GM12872 (cell line): ENCODE measurements at regions not wholly inside any gene's neighbourhood (a gene's known extent, or its start where the extent isn't known, plus 50 kb on each side); places are given as distances from the start of the nearest gene placed in this dataset.

ENCODE experiments used
- TF ChIP-seq, protein P1 (sequence below): IDR thresholded peaks from 3 replicates; pipeline ENCODE4 v1.5.1; 2011; ENCODE audit warnings: low read depth, mild to moderate bottlenecking, low read length, moderate library complexity; ENCODE audit not compliant: insufficient read depth

GRCh38 chr12:115452751-115453281, 768.8 kb upstream of the TBX3 start:
- TF ChIP-seq, protein P1, sequence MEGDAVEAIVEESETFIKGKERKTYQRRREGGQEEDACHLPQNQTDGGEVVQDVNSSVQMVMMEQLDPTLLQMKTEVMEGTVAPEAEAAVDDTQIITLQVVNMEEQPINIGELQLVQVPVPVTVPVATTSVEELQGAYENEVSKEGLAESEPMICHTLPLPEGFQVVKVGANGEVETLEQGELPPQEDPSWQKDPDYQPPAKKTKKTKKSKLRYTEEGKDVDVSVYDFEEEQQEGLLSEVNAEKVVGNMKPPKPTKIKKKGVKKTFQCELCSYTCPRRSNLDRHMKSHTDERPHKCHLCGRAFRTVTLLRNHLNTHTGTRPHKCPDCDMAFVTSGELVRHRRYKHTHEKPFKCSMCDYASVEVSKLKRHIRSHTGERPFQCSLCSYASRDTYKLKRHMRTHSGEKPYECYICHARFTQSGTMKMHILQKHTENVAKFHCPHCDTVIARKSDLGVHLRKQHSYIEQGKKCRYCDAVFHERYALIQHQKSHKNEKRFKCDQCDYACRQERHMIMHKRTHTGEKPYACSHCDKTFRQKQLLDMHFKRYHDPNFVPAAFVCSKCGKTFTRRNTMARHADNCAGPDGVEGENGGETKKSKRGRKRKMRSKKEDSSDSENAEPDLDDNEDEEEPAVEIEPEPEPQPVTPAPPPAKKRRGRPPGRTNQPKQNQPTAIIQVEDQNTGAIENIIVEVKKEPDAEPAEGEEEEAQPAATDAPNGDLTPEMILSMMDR = no peak

DNA sequence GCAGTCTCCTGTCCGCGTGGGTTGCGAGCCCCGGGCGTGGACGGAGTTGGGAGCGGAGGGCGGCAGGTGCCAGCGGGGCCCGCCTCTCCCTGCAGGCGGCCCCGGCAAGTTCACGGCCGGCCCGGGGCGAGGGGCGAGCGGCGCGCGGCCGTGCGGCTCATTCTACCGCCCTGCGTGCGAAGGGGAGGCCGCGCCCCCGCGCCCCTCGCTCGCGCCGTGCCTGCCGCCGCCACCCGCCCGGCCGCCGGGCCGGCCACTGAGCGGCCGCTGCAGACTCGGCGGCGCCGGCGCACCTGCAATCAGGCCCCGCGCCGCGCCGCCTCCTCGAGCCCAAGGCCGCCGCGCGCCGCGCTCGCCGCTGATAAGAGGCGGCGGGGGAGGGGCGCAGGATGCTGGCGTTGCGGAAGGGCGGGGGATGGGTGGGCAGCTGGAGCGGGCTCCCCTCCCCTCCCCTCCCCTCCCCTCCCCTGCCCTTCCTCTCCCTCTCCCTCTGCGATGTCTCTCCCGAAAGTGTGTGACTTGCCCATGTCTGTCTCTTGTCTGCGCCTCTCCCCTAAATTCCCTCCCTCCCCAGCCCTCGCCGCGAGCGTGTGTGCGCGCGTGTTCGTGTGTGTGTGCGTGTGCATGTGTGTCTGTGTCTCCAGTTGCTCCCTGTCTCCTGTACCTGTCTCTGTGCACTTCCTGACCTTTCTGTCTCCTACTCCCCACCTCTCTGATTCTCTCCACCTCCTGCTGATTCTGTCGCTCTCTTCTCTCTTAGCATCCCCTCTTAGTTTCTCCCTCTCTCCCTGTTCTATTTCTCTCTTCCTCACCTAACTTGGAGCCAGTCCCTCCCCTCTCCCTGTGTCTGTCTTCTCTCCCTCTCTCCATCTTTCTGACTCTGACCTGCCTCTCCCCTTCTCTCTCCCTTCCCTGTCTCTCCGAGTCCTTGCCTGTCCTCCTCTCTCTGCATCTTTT, 768.1 kb upstream of the TBX3 start:
- TF ChIP-seq, protein P1 = no peak

DNA sequence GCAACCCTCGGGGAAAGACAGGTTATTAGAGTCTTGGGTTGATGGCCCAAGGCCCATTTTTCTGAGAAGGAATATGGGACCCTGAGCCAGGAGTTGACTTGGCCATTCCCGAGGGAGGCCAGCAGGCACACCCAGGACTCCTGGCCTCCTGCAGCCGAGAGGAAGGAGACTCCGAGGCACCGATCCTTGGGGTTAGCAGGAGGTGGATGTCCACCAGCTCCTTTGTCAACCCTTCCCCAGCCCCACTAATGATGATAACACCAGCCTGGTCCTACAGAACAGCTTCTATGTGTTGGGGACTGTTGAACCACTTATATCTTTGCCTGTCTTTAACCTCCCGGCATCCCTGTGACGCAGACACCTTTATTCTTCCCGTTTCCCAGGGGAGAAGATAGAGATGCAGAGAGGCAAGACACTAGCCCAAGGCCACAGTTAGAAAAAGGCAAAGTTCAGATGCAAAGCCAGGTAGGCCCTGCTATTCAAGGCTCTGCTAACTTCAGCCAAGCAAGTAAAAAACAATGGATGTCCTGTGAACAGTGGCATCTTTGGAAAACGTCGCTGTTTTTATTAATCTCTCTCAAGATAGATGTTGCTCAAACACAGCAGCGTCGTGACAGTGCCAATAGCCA, 767.3 kb upstream of the TBX3 start:
- TF ChIP-seq, protein P1 = no peak

DNA sequence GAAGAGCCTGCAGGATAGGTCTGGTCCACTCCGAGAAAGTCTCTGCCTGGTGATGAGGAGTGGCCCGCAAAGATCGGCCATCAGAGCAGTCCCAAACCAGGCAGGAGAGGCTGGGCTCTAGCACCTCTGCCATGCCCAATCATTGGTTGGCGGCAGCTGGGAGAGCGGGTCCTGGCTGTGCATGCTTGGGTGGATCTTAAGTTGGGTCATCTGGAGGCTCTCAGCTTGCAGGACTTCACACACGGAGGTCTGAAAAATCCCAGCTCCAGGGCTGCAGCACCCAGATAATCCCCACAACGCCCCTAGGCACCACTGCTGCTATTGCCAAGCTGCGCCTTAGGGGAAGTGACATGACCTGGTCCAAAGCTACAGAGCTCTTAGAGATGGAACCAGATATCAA, 766.7 kb upstream of the TBX3 start:
- TF ChIP-seq, protein P1 = no peak

DNA sequence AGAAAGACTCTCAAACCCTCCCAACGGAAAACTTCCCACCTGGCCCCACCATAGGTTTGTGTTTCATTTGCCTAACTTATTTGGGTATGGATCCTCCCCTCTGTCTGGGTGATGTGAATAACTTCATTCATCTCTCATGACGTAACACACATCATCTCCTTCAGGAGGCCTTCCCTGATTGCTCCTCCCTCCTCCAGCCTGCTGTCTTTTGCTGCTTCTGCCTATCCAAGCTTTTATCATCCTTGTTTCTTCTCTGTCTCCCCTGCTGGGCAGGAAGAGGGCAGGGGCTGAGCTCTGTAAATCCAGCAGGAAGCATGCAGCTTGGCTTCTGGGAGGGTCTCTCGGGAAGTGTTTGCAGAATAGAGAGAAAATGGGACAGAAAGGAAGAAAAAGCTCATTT, 766.0 kb upstream of the TBX3 start:
- TF ChIP-seq, protein P1 = no peak

DNA sequence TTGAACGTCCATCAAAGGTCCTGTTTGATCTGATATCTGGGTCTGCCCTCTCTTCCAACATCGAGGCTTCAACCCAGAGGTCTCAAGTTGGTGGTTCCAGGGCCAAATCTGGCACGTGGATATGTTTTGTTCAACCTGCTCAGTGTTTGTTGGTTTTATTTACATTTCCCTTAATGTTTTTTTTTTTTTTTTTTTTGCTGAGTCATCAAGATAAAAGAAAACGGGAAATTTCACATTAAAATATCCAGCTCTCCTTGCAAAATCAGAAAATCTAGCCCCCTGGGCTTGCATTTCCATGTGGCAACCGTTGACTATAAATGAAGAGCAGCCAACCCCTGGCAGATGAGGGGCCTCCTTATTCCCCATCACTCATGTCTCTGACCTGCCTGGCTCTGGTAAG, 765.6 kb upstream of the TBX3 start:
- TF ChIP-seq, protein P1 = no peak

DNA sequence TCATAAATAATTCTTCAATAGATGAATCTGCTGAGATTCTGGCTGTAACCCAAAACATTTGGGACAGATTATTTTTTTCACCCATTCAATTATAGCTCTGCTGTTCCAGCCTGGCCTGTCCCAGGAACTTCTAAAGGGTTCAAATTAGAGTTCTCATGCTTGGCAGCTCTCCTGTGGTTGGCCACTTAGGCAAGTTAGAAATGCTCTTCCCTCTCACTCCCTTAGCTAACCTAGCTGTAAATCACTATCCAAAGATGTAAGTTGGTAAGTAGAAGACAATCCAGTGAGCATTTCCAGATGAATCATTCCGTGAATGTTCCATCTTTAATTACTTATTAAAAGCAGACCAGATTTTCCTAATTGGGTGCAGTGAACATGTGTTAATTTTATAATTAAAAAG, 760.4 kb upstream of the TBX3 start:
- TF ChIP-seq, protein P1 = no peak
